Suprapubic skin (tissue), 3 donors: ENCODE measurements at regions not wholly inside any gene's neighbourhood (a gene's known extent, or its start where the extent isn't known, plus 50 kb on each side); places are given as distances from the start of the nearest gene placed in this dataset.

Source experiments
- CTCF ChIP-seq, 2 donors: fragments of 200-600 bp in 1 of 2; fragments of 450-650 bp in 1 of 2; sonication (generic) in 1 of 2; IDR thresholded peaks; one replicate each; pipeline ENCODE4 v1.5.1; 2016 to 2019; ENCODE audit warnings: antibody characterized with exemption in 2 of 2, mild to moderate bottlenecking in 1 of 2, moderate library complexity in 1 of 2
- POLR2AphosphoS5 ChIP-seq, 3 donors: sonication (generic); formaldehyde crosslinking; IDR thresholded peaks; one replicate each; pipeline ENCODE4 v1.6.1; 2017; ENCODE audit warnings: antibody characterized with exemption in 3 of 3

GRCh38 chr22:34370711-34371110 is 450.4 kb upstream of the LARGE1 start:
- TF ChIP-seq CTCF (IDR thresholded peaks at IDR 0.05) (no peak), POLR2AphosphoS5 (IDR thresholded peaks at IDR 0.05) (no peak)
